ENCODE measurements at regions not wholly inside any gene's neighbourhood (a gene's known extent, or its start where the extent isn't known, plus 50 kb on each side); places are given as distances from the start of the nearest gene placed in this dataset.
"Not testable (repeated sequence)": the region's sequence is repeated elsewhere in the genome, so short reads cannot be mapped to it uniquely, and the experiment has no call there.

DNA sequence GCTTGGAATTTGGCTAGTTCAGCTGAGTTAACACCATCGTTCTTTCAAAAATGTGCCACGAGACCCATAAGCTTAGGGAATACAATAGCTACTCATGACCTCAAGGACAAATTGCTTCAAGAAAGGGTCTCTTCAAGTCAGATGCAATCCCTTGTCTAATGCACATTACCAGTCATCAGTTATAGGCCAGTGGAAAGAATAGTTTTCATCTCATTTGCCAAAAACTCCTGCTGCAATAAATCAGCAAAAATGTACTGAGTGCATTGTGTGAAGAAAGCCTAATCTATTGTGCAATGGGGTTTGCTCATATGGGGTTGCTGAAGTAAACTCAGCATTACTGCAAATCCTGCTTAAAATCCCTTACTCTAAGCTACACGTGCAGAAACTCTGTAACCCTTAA lies 208.3 kb upstream of the NBEA start:
- no peak for DNase-seq

DNA sequence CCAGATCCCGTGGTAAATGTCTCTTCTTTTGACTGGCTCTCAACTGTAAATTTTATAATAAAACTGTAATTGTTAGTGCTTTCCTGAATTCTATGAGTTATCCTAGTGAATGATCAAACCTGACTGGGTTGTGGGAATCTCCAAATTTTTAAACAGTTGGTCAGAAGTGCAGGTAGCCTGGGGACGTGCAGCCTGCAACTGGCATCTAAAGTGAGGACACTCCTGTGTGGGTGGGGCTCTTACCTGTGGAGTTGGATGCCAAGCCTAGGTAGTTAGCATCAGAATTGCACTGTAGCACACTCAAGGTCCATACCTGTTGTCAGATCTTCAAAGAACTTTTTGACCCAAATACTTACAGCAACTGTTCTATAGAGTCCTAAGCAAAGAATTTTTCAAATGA lies 207.1 kb upstream of the NBEA start:
- DNase-seq: no peak

DNA sequence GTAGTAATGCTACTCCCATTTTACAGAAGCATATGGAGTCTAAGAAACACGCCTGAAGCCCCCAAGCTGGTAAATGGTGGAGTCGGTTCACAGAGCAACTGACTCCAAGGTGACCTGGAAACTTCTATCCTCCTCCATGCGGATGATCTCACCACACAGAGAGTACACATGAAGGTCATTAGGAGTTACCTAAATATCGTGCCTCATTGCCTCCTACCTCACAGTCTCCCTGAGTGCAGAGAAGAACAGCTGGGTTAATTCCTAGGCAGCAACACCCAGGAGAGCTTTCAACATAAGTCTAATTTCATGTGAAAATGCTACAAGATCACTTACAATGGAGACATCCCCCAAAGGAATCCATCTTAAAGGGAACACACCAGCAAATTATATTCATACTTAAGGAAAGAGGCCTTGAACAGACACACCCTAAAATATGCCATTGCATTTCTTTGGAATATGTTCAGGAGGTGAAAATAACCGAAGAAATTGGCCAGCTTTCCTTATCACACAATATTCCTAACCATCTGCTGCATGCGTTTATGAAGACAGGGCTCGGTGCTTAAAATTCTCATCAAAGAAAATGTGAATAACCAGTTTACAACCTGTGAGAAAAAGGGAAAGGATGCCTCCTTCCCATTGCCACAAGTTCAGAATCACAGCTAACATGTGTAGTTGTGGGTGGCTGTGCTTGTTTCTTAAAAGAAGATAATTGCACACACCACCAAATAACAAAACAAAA lies 203.6 kb upstream of the NBEA start:
- no peak for DNase-seq

DNA sequence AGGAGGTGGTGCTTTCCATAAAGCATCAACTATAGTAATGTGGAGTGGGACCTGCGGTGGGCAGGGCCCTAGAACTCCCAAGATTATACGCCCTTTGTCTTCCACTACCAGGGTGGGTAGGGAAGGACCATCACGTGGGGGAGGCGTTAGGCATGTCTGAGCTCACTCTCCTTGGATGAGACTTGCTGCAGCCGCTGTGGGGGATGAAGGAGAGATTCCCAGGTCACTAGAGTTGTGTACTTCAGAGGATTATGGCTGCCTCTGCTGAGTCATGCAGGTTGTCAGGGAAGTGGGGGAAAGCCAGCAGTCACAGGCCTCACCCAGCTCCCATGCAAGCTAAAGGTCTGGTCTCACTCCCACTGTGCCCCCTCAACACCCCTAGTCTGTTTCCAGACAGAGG lies 195.0 kb upstream of the NBEA start:
- DNase-seq: not testable (repeated sequence)

DNA sequence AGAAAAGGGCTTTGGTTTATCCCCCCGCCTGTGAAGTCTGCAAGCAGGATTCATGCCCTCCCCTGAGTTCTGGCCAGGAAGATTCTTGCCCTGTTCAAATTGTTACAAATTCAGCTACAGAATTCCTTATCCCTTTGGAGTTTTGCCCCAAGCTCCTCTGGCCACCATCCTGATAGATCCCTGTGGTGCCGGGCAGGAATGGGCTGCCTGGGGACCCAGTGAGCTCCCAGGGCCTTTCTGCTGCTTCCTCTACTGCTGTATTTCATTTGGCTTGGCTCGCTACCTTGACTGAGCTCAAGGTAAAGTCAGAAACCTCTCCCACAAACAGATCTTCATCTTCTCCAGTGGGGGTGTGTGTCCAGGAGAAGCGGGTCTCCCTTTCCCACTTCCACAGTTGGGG lies 194.6 kb upstream of the NBEA start:
- DNase-seq: no peak

DNA sequence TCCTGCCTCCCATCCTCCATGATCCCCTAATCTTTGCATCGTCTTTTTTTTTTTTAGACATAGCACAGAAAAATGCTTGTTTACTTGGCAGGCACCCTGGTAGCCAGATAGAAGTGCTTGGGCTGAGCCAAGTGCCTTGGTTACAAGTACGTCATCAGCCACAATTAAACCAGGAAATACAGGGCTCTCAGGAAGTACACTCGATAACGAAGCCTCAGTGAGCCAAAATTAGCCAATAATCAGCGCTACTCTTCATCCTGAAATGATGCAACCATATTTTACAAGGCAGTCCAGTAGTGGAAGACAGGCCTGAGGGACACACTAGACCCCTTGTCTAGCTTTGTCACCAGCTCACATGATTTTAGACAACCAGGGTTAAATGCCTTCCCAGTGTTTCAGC lies 194.0 kb upstream of the NBEA start:
- DNase-seq: no peak

DNA sequence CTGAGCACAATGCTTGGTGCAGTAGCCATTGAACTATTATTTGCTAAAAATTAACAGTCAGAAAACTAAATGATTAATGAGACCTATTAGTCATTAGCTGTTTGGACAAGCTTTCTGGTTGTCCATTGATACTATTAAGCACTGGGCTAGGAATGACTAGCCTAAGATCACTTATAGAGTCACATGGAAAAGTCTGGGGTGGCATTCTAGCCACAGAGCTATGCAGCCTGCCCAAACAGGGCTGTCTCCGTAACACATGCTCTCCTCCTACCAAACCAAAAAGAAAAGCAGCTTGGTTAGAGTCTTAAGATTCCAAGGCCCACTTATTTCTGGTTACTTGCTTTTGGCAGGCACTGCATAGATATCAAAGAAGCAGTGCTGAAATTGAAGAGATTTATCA lies 193.5 kb upstream of the NBEA start:
- no peak for DNase-seq

DNA sequence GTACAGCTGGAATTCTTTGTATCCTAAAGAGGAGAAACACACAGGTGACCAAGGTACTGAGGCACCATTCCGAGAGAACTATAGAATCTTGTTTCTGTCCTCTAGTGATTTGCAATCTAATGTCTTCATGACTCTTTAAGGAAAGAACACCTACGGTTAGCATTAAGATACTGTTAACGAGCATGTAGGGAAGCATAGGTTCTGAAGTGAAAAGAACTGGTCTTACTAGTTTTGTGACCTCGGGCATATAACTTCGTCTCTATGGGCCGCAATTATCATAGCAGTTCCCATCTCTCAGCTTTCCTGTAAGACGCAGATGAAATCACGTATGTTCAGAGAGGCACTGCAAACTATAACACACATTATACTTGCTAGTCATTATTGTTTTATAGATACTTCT lies 193.0 kb upstream of the NBEA start:
- no peak for DNase-seq

DNA sequence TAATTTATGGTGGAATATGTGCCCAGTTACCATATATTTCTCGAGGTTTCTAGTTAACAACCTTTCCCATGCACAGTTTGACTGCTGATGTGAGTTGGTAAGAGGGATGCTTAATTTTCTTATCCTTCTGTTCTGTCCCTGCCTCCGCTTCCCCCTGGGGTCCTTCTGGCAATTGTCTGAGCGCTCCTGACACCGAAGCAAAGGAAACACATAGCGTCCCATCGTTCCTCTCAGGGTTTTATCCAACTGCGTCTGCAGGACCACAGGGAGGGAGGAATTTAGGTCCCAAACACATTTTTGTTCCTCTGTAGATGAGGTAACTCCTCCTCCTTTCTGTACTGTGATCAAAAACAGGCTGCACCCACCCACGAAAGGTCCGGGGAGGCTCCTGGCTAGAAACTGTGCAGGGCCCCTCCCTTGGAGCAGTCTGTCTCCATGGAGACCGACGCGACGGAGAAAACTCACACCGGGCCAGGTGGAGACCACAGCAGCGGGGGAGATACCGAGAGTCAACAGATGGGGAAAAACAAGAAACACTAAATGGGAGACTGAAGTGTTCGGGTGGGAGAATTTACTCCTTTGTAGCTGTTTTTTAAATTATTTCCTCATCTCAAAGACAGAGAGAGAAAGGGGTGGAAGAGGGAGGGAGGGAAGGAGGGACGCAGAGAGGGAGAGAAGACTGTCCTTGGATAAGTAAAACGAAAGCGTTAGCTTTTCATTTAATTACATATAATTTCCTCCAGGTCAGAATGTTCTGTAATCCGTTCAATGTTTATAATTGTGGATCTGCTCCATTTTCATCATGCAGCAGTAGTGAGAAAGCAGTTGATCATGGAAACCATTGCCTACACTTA lies 191.8 kb upstream of the NBEA start:
- no peak for DNase-seq

DNA sequence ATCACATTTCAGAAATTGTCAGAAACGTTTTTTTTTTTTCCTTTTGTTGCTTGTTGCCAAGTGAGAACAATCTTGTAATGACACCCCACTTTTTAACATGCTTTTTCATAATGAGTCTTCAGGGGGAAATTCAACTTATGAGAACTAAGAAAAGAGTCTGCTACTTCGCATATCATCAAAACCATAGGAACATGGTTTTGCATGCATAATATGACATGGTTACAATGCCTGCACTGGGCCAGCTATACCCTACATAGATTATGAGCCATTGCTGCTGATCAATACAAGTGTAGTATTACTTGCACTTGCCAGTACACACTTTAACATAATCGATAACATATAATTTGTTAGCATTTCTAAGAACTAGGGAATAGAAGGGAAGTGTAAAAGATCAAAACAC lies 191.0 kb upstream of the NBEA start:
- no peak for DNase-seq

DNA sequence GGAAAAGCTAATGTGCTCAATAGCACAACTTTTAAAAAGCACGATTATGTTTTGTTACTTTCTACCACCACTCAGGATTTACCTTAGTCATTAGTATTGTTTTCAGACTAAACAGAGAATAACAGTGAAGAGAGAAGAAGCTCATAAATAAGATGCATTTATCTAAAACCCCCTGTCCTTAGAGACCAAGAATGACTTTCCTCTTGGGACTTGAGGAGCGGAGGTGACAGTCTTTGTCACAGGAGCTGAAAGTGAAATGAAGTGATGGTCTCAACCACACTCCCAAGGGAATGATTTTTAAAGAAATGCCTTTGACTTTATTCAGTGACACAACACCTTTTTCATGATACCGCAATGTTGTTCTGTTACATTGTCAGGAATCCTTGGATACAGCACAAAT lies 190.6 kb upstream of the NBEA start:
- DNase-seq: no peak

DNA sequence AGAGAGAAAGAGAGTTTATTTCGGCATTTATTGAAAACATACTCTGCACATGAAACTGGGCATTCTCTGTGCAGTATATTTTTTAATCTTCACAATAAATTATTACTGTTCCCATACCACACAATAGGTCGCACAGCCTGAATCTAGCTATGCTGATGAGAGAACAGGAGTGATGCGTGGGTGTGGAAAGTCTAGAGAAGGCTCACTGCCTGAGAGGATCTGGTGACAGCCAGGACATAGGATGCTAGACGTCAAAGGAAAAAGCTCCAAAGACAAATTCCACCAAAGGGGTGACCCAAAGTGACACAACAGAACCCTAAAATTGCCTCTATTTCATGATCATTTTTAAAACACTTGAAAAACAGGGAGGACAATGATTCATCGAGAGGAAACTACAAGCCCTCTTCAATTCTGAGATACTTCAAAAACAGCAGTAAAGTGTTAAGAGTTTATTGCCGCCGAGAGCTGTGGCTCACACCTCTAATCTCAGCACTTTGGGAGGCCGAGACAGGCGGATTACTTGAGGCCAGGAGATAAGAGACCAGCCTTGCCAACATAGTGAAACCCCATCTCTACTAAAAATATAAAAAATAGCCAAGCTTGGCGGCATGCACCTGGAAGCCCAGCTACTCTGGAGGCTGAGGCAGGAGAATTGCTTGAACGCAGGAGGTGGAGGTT lies 189.6 kb upstream of the NBEA start:
- DNase-seq: no peak

DNA sequence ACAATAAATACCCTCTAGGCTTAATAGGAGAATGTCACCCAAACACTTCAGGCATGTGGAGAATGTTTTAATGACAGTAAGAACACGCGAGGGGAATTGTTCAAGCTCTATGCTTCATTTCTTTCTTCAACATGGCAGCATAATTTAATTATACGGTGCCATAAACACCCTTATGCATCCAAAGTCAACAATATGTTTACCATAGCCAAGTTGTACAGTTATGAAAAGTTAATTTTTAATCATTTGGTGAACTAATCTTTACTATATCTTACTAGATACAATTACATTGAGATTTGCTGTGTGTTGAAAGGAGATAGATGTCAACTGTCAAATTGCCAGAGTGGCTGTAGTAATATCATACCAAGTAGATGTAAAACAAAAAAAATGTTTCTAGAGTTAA lies 185.9 kb upstream of the NBEA start:
- no peak for DNase-seq

DNA sequence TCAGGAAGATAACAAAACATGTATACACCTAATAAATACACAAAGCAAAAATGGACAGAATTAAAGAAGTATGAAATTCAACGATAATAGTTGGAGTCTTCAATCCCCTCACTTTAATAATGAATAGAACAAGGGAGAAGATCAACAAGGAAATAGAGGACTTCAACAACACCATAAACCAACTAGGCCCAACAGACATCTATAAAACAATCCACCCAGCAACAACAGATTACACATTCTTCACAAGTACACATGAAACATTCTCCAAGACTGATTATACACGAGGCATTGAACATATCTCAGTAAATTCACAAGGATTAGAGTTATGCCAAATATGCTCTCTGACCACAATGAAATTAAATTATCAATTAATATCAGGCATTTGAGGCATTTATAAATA lies 185.5 kb upstream of the NBEA start:
- no peak for DNase-seq

DNA sequence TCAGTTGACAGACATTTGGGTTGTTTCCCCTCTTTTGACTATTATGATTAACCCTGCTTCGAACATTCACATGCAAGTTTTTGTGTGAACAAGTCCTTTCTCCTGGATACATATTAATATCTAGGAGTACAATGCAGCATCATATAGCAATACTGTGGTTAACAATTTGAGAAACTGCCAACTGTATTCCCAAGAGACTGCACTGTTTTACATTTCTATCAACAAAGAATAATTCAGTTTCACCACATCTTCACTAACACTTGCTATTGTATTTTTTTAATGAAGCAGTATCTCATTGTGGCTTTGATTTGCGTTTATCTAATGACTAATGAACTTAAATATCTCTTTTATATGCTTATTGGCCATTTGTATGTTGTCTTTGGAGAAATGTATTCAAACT lies 184.6 kb upstream of the NBEA start:
- no peak for DNase-seq

DNA sequence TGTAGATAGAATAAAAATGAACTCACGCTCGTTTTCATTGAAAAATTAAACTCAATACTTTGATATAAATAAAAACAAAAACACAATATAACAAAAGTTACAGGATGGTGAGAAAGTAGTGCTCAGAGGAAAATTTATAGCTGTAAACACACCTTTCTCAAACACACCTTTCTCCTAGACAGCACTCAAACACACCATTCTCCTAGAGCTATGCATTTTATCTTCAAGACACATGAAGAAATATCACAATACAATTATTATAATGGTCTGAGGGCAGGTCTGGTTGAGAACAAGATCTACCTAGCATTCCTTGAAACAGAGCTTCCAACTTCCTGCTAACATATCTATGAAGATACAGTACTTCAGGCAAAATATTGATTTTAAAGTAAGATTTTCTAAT lies 183.4 kb upstream of the NBEA start:
- no peak for DNase-seq

DNA sequence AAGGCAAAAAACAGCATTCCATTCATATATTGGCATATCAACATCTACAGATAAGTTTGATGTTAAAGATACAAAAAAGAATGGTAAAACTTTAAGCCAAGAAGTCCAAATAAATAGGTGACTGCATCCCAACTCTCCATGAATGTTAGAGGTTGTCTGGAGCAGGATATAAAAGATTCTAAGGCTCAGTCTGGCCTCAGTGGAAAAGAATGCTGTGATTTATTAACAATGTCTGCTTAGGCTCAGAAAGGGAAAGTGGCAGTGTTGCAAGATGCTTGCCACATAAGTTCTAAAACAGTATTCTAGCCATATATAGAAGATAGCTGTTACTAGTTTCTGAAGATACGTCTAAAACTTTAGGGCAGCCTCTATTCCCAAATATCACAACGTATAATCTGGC lies 179.8 kb upstream of the NBEA start:
- no peak for DNase-seq

DNA sequence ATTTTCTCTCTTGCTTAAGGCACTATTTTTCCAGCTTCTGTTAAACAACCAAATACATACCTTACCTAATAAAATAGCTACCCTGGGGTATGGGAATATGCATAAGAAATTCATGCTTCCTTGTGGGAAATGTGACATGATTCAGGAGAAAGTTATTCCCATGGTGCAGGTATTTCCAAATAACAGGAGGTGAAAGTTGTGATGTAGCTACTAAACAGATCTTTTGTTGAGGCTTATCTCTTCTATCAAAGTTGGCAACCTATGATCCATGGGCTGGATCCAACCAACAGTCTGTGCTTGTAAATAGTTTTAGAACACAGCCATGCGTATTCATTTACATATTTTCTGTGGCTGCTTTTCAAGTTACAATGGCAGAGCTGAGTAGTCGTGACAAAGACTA lies 177.8 kb upstream of the NBEA start:
- DNase-seq: no peak

DNA sequence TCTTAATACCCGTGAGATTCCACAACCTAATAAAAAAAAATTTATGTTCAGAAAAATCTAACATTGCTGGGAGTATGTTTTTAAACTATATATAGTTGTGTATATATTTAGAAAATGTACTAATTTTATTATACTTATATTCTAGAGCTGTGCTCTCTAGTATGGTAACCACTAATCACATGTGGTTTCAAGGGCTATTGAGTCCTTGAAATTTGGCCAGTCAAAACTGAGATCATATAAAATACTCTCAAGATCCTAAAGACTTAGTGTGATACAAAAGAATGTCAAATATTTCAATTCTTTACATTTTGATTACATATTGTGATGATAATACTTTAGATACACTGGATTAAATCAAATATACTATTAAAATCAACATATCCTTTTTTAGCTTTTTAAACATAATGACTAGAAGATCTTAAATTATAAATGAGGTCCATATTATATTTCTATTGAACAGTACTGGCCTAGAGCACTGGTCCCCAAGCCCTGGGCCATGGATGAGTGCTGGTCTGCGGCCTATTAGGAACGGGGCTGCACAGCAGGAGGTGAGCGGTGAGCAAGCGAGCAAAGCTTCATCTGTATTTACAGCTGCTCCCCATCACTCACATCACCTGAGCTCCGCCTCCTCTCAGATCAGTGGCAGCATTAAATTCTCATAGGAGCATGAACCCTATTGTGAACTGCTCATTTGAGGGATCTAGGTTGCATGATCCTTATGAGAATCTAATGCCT lies 176.5 kb upstream of the NBEA start:
- DNase-seq: no peak

DNA sequence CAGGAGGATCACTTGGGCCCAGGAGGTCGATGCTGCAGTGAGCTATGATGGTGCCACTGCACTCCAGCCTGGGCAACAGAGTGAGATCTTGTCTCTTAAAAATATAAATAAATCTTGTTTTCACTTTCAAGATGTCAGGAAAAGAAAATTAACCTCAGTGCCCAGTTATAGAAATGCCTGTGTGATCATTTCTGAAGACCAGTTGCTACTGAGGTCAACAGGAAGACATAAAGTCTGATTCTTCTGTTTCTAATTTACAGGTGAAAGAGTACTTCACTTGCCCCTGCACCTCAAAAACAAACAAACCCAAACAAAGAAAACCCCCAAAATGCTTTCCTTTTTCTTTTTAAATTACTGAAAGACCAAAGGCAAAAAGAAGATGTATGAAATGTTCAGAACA lies 174.3 kb upstream of the NBEA start:
- DNase-seq: no peak

DNA sequence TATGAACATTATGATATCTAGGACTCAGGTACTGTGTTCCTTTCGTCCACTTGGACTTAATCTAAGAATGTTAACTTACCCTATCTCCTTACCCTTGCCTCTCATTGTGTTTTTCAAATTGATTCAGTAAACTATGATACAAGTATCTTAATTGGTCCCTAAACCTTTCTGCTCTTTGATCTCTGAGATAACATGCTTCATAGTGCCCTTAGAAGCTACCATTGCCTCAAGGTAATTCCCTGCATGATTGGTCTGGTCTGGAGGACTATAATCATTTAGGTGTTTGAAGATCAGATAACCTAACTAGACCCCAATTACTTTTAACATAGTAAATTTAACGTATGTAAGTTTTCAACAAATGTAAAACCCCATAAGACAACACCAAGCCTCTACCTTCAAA lies 169.9 kb upstream of the NBEA start:
- DNase-seq: no peak

DNA sequence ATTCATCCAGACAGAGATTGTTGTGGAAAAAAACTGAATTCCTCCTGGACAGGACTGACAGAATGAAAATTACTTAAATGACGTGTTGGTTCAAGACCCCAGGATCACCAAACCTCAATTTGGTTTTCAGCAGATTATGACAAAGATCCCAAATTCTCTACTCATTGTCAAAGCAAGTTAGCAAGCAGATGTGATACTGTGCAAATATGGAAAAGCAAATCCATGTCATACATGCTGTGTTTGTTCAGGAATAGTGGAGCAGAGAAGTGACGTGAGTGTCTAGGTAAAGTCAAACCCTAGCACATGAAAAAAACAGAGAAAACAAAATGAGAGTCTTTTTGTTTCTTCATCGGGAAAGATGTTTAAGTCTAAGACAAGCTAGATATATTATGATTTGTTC lies 169.2 kb upstream of the NBEA start:
- no peak for DNase-seq

DNA sequence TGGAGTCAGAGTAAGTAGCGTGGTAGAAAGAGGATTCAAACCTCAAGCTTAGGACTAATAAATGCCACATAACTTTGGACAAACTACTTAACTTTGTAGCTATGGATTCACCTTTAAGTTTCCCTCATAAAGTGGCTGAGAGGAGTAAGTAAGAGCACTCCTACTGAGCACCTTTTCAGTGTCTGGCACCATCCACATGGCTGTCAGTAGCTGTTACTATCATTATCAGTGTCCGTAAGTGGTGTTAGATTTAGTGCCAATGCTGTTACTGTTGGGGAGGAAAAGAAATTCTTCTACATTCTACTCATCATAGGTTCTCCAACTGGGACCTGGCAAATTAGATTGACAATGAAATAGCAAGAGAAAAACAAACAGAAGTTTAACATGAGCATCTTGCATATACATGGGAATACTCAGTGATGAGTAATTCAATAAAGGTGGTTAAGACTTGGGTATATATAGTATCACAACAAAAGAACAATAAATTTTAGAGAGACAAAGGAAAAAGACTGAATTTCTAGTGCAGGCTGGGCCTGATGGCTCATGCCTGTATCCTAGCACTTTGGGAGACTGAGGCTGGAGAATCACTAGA lies 165.6 kb upstream of the NBEA start:
- no peak for DNase-seq
